ENCODE measurements at regions not wholly inside any gene's neighbourhood (a gene's known extent, or its start where the extent isn't known, plus 50 kb on each side); places are given as distances from the start of the nearest gene placed in this dataset.

- H3K4me3 ChIP-seq, result no peak overlapping the region
- H3K36me3 ChIP-seq, result no peaks in the 10 kb centered on the region
- no peaks in the 10 kb centered on the region for H3K9me3 ChIP-seq
- no peaks in the 10 kb centered on the region for H3K4me1 ChIP-seq
- 54 to 57% methylated on average over 3 to 4 of the region's 6 CpGs for WGBS, 2 donors
- no peak for DNase-seq
- H3K27me3 ChIP-seq, result no peaks in the 10 kb centered on the region
- TF ChIP-seq POLR2A (IDR thresholded peaks at IDR 0.05) (no peak), CTCF (IDR thresholded peaks at IDR 0.05) (no peak)
- intact Hi-C loops (cut with DNase I), result no loop called here
- no peak overlapping the region for H3K27ac ChIP-seq
These were observed 323.7 kb downstream of the BRD1 start for GRCh38 chr22:49503896-49504521.

DNA sequence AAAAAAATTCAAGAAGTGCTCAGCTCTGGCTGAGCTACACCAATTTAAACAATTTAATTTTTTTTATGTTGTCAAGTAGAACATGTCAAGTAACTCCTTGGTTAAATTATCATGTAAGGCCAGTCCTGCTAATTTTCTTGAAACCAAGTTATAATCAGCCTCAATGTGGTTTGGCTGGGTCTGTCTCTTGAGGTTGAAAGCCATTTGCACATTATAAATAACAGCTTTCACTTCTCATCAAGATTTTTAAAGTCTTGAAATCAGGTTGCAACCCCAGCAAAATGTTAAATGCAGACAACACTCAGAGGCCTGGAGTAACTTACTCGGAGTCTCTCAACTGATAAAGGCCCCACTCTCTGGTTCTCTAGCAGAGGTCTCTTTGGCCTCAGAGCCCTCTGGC lies 324.4 kb downstream of the BRD1 start:
- H3K27ac ChIP-seq, result no peak overlapping the region
- no peak overlapping the region for H3K4me3 ChIP-seq
- H3K36me3 ChIP-seq, result no peaks in the 10 kb centered on the region
- H3K27me3 ChIP-seq, result no peaks in the 10 kb centered on the region
- no peak for DNase-seq
- H3K9me3 ChIP-seq, result no peaks in the 10 kb centered on the region
- intact Hi-C loops (cut with DNase I), result no loop called here
- no peaks in the 10 kb centered on the region for H3K4me1 ChIP-seq
- TF ChIP-seq POLR2A (IDR thresholded peaks at IDR 0.05) (no peak), CTCF (IDR thresholded peaks at IDR 0.05) (no peak)
- 70 to 81% methylated on average over 1 of the region's 1 CpG for WGBS, 2 donors

DNA sequence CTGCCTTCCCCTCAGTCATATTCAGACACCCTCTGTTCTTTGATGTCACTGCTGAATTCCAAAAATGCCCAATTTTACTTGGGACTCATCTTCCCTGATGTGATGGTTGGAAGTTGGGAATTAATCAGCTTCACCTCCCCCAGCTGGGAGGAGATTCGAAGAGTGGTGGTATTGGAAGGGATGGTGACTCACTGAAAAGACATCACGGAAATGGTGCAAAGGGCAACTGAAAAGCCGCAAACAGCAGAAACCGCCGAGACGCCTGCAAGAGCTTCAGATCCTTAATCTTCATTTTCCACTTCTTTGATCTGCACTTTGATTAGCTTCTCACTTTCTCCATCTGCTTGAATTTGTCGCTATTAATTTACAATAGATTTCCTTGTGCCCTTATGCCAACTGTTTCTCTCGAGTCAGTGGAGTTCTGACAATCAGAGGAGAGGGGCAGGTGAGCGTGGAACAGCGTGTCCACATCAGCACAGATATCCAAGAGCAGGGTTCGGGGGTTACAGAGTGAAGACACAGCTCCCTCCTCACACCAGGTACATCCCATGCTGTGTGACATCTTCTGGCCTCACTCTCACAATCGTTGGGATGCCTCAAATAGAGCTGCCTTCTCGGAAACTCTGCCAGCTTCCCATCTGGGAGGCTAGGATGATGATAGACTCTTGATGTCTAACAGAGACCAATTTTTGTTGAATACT lies 325.4 kb downstream of the BRD1 start:
- H3K9me3 ChIP-seq, result no peaks in the 10 kb centered on the region
- H3K27ac ChIP-seq, result no peak overlapping the region
- TF ChIP-seq POLR2A (IDR thresholded peaks at IDR 0.05) (no peak), CTCF (IDR thresholded peaks at IDR 0.05) (no peak)
- no peak overlapping the region for H3K4me3 ChIP-seq
- no peaks in the 10 kb centered on the region for H3K4me1 ChIP-seq
- no peak for DNase-seq
- H3K36me3 ChIP-seq, result no peaks in the 10 kb centered on the region
- intact Hi-C loops (cut with DNase I), result no loop called here
- H3K27me3 ChIP-seq, result no peaks in the 10 kb centered on the region
- 71 to 77% methylated on average over 9 to 13 of the region's 13 CpGs for WGBS, 2 donors

GRCh38 chr22:49500942-49501395 lies 326.7 kb downstream of the BRD1 start:
- WGBS, 2 donors, result 88 to 92% methylated on average over 2 of the region's 2 CpGs
- Histone ChIP-seq H3K27ac (no peak overlapping the region), H3K36me3 (no peaks in the 10 kb centered on the region), H3K9me3 (no peaks in the 10 kb centered on the region), H3K27me3 (no peaks in the 10 kb centered on the region), H3K4me1 (no peaks in the 10 kb centered on the region), H3K4me3 (no peak overlapping the region)
- intact Hi-C loops (cut with DNase I), result no loop called here
- TF ChIP-seq POLR2A (IDR thresholded peaks at IDR 0.05), result no peak
- no peak for TF ChIP-seq CTCF (IDR thresholded peaks at IDR 0.05)
- no peak for DNase-seq

- Histone ChIP-seq H3K27me3 (no peaks in the 10 kb centered on the region), H3K4me3 (no peak overlapping the region), H3K4me1 (no peaks in the 10 kb centered on the region), H3K9me3 (no peaks in the 10 kb centered on the region), H3K36me3 (no peaks in the 10 kb centered on the region), H3K27ac (no peak overlapping the region)
- no peak for DNase-seq
- TF ChIP-seq CTCF (IDR thresholded peaks at IDR 0.05), result no peak
- no peak for TF ChIP-seq POLR2A (IDR thresholded peaks at IDR 0.05)
- intact Hi-C loops (cut with DNase I), result no loop called here
These were observed 327.6 kb downstream of the BRD1 start for GRCh38 chr22:49500076-49500460.

All from esophagus squamous epithelium (tissue), 5 donors.